ENCODE measurements at regions not wholly inside any gene's neighbourhood (a gene's known extent, or its start where the extent isn't known, plus 50 kb on each side); places are given as distances from the start of the nearest gene placed in this dataset.

- TF ChIP-seq POLR2AphosphoS5 (IDR thresholded peaks at IDR 0.05; ENCODE audit: low read depth): no peak
- no peak for TF ChIP-seq GABPA (IDR thresholded peaks at IDR 0.05; ENCODE audit: low read depth)
- TF ChIP-seq SPI1 (IDR thresholded peaks at IDR 0.05; ENCODE audit: borderline replicate concordance, low read depth): no peak
- no peak for TF ChIP-seq CTCF (IDR thresholded peaks at IDR 0.05; ENCODE audit: insufficient read depth, low read length)
- no peak for TF ChIP-seq REST (IDR thresholded peaks at IDR 0.05; ENCODE audit: insufficient replicate concordance, low read depth)
- Histone ChIP-seq H3K4me3 (replicated peaks; ENCODE audit: insufficient read depth, low read length) (no peak overlapping the region), H3K27me3 (ENCODE audit: insufficient read depth, poor library complexity, severe bottlenecking) (no peaks in the 10 kb centered on the region), H3K27ac (replicated peaks) (no peak overlapping the region)
- DNase-seq (ENCODE audit: low read depth in 1 of 2, low spot score in 1 of 2): no peak
These were observed 133.0 kb upstream of the FAN1 start for GRCh38 chr15:30770759-30771158.

- DNase-seq (ENCODE audit: low read depth in 1 of 2, low spot score in 1 of 2): no peak
- Histone ChIP-seq H3K27me3 (ENCODE audit: insufficient read depth, poor library complexity, severe bottlenecking) (no peaks in the 10 kb centered on the region), H3K4me3 (replicated peaks; ENCODE audit: insufficient read depth, low read length) (no peak overlapping the region), H3K27ac (replicated peaks) (no peak overlapping the region)
- TF ChIP-seq CTCF (IDR thresholded peaks at IDR 0.05; ENCODE audit: insufficient read depth, low read length): no peak
- no peak for TF ChIP-seq SPI1 (IDR thresholded peaks at IDR 0.05; ENCODE audit: borderline replicate concordance, low read depth)
- TF ChIP-seq REST (IDR thresholded peaks at IDR 0.05; ENCODE audit: insufficient replicate concordance, low read depth): no peak
- no peak for TF ChIP-seq POLR2AphosphoS5 (IDR thresholded peaks at IDR 0.05; ENCODE audit: low read depth)
- TF ChIP-seq GABPA (IDR thresholded peaks at IDR 0.05; ENCODE audit: low read depth): no peak
These were observed 120.7 kb upstream of the FAN1 start for GRCh38 chr15:30783019-30783418.

GRCh38 chr15:30788595-30788994, 115.1 kb upstream of the FAN1 start:
- no peak for DNase-seq (ENCODE audit: low read depth in 1 of 2, low spot score in 1 of 2)
- H3K27ac ChIP-seq (replicated peaks): no peak overlapping the region
- no peaks in the 10 kb centered on the region for H3K27me3 ChIP-seq (ENCODE audit: insufficient read depth, poor library complexity, severe bottlenecking)
- H3K4me3 ChIP-seq (replicated peaks; ENCODE audit: insufficient read depth, low read length): no peak overlapping the region
- no peak for TF ChIP-seq POLR2AphosphoS5 (IDR thresholded peaks at IDR 0.05; ENCODE audit: low read depth)
- no peak for TF ChIP-seq REST (IDR thresholded peaks at IDR 0.05; ENCODE audit: insufficient replicate concordance, low read depth)
- TF ChIP-seq SPI1 (IDR thresholded peaks at IDR 0.05; ENCODE audit: borderline replicate concordance, low read depth): no peak
- TF ChIP-seq CTCF (IDR thresholded peaks at IDR 0.05; ENCODE audit: insufficient read depth, low read length): no peak
- no peak for TF ChIP-seq GABPA (IDR thresholded peaks at IDR 0.05; ENCODE audit: low read depth)
